ENCODE measurements at regions not wholly inside any gene's neighbourhood (a gene's known extent, or its start where the extent isn't known, plus 50 kb on each side); places are given as distances from the start of the nearest gene placed in this dataset.

DNA sequence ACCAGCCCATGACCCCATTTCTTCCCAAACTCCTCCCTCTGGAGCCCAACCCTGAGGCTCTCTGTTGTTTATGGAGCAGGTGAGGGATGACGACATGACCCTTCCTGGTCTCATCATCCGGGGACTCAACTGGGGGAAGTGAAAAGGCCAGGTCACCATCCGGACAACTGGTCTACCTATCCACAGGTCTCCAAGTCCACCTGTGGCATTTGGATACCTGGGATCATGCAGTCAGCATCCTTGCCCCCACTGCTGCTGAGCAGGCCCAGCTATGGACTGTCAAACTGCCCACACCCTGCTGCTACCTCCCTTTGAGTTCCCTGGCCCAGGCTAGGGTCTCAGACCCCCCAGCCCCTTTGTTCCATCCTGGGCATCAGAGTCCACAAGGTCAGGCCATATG lies 60.0 kb upstream of the LAPTM5 start:
- TF ChIP-seq, protein P1, sequence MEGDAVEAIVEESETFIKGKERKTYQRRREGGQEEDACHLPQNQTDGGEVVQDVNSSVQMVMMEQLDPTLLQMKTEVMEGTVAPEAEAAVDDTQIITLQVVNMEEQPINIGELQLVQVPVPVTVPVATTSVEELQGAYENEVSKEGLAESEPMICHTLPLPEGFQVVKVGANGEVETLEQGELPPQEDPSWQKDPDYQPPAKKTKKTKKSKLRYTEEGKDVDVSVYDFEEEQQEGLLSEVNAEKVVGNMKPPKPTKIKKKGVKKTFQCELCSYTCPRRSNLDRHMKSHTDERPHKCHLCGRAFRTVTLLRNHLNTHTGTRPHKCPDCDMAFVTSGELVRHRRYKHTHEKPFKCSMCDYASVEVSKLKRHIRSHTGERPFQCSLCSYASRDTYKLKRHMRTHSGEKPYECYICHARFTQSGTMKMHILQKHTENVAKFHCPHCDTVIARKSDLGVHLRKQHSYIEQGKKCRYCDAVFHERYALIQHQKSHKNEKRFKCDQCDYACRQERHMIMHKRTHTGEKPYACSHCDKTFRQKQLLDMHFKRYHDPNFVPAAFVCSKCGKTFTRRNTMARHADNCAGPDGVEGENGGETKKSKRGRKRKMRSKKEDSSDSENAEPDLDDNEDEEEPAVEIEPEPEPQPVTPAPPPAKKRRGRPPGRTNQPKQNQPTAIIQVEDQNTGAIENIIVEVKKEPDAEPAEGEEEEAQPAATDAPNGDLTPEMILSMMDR (IDR thresholded peaks at IDR 0.05): no peak
- TF ChIP-seq POLR2A (IDR thresholded peaks at IDR 0.05): no peak

Measured in breast epithelium (tissue), 3 donors.